Activated CD4-positive, alpha-beta T cell treated with anti-CD3 and anti-CD28 coated beads, Interleukin-10, Interleukin-2, amounts not matched to agents 100 ng/mL and 50 ng/mL, durations not matched to agents 16 hours and 8 hours (primary cell): ENCODE measurements at regions not wholly inside any gene's neighbourhood (a gene's known extent, or its start where the extent isn't known, plus 50 kb on each side); places are given as distances from the start of the nearest gene placed in this dataset.
A peak's percentile ranks its signal among the peaks of the same experiment; 100 is the strongest.
"Not testable (repeated sequence)": the region's sequence is repeated elsewhere in the genome, so short reads cannot be mapped to it uniquely, and the experiment has no call there.

Source experiments
- DNase-seq: peaks from one replicate; pipeline ENCODE4 v3.0.0-alpha.2; 2020

DNA sequence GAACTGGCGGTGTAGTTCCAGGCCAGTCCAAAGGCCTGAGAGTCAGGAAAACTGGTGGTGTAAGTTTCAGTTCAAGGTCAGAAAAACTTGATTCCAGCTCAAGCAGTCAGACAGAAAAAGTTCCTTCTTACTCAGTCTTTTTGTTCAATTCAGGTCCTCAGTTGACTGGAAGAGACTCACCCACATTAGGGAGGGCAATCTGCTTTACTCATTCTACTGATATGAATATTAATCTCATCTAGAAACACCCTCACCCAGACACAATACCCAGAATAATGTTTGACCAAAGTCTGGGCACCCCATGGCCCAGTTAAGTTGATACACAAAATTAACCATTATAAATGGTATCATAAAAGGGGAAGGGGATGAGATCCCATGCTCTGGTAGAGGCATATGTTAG is 50.1 kb upstream of the LTA4H start:
- DNase-seq, result no peak

DNA sequence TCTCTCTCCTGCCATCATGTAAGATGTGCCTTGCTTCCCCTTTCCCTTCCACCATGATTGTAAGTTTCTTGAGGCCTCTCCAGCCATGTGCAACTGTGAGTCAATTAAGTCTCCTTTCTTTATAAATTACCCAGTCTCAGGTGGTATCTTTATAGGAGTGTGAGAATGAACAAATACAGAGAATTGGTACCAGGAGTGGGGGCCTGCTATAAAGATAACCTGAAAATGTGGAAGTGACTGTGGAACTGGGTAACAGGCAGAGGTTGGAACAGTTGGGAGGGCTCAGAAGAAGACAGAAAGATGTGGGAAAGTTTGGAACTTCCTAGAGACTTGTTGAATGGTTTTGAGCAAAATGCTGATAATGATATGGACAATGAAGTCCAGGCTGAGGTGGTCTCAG is 50.8 kb upstream of the LTA4H start:
- not testable (repeated sequence) for DNase-seq

DNA sequence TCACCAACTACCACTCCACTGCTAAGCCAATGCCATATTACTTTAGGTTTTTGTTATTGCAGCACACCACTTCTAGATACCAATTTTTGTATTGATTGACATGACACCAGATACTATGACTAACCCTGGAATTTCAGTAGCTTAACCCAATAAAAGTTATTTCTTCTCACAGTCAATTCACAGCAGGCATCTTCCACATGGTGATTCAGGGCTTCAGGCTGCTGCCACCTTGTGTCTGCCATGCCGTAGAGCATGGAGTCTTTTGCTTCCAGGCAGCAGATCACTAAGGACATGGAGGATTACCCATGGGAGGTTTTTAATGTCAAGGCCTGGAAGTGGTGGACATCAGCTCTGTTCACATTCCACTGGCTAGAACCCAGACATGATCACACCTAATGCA is 56.4 kb upstream of the LTA4H start:
- no peak for DNase-seq

DNA sequence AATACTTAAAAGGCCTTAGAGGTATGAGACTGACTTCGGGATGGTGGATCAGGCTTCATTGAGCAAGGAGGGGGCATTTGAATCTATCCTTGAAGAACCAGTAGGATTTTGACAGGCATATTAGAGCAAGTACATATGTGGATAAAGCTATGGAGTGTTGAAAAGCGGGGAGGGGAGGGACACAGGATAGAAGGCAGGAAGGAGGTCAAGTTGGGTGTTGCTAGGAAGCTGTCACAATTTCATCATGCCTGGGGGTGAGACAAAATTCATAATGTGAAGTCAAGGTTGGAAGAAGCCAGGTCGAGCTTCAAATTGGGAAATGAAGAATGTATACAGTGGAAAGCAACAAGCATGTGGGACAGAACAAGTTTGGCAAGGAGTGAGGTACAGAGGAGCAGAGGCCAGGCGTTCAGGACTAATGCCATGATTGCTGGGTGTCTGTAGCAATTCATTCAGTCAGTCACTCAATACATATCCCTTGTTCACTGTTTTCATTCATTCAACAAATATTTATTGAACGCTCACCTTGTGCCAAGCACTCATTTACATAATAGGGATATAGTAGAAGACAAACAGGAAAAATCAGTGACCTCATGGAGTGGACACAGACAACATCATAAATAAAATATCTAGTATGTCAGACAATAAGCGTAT is 58.3 kb upstream of the LTA4H start:
- DNase-seq, result no peak

DNA sequence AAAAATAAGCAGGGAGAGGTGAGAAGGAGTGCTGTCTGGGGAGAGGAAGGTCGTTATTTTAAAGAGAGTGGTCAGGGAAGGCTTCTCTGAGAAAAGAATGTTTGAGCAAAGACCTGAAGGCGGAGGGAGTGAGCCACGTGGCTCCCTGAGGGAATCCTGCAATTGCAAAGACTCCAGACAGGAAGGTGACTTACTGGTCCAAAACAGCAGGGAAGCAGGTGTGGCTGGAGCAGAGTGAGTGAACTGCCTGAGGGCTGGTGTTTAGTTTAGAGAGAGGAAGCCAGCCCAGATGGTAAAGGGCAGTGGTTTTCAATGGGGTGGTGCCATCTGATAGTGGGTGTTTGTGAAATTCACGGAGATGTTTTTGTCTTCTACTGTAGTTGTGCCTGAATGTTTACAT is 58.8 kb upstream of the LTA4H start:
- no peak for DNase-seq

DNA sequence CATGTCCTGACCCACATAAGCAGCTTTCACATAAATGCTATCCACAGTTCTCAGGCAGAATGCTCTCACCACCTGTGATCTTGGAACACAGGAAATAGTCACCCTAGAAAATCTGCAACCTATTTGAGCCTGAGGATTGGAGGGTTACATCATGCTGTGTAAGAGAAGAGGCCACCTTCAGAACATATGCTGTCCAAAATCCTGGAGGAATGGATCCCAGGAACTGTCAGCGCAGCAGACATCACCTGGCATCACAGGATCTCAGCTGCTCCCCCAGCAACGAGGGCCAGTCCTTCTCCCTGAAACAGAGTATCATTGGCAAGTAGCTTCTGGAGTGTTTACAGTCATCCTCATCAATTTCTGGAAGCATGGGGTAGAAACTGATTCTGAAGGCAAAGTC is 63.2 kb upstream of the LTA4H start:
- DNase-seq, result no peak

DNA sequence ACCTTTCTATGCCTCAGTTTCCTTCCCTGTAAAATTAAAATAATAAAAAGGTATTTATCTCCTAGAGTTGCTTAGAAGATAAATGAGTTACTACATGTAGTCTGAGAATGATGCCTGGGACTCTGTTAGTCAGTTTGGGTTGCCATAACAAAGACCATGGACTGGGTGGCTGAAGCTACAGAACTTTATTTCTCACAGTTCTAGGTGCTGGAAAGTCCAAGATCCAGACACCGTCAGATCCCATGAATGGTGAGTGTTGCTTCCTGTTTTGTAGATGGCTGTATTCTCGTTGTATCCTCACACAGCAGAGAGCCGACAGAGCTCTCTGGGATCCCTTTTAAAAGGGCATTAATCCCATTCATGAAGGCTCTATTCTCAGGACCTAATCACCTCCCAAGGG is 64.0 kb upstream of the LTA4H start:
- DNase-seq, result no peak

DNA sequence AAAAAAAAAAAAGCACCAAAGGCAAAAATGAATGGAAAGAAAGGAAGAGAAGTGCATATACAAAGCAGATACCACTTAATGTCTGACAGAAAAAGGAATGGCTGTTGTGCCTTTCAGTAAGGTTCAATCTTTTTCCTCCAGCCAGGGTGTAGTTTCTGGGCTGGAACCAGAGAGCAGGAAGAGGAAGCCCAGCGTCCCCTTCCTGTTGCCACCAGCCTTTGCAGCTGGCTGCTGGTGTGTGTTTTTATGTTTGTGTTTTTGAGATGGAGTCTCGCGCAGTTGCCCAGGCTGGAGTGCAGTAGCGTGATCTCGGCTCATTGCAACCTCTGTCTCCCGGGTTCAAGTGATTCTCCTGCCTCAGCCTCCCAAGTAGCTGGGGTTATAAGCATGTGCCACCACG is 64.6 kb upstream of the LTA4H start:
- DNase-seq, result no peak

DNA sequence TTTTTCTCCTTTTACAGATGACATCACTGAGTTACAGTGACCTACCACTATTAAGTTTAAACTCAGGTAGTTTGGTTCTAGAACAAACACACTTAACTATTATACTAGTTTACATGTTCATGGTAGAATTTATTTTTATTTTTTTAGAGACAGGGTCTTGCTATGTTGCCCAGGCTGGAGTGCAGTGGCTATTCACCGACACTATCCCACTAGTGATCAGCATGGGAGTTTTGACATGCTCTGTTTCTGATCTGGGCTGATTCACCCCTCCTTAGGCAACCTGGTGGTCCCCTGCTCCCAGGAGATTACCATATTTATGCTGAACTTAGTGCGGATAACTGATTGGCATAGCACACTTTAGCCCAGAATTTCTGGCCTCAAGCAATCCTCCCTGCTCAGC is 66.4 kb upstream of the LTA4H start:
- no peak for DNase-seq

DNA sequence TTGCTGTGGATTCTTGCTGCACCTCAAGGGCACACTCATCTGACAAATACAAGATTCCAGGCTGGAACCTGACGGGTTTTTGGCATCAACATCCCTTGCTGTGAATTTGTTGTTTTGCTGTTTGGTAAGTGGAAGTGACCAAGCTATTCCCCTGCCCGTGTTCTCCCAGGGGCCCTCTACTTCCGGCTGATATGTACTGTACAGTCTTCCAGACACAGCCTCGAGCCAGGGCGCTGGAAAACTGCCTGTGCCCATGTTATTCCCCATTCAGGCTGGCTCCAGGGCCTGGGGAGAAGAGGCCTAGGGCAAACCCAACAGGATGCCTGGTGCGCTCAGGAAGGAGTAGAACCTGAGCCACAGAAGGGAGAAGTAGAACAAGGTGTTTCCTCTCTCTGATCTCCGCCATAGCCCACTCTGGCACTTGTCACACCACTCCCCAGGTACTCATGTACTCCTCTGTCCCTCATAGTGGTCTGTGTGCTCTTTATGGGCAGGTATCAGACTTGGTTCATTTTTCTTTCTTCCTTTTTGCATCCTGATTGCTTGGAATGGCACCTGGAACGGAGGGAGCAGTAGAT is 67.8 kb upstream of the LTA4H start:
- no peak for DNase-seq

DNA sequence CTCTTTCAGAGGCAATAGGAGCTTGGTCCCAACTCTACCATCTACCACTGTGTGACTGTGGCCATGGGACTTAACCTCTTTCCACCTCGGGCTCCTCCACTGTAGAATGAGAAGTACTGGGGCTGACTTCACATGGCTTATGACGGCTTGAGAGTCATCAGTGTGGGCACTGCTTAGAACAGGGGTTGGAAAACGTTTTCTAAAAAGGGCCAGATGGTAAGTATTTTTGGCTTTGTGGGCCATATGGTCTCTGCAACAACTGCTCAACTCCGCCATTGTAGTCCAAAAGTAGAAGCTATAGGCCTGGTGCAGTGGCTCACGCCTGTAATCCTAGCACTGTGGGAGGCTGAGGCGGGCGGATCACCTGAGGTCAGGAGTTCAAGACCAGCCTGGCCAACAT is 69.2 kb upstream of the LTA4H start:
- no peak for DNase-seq

DNA sequence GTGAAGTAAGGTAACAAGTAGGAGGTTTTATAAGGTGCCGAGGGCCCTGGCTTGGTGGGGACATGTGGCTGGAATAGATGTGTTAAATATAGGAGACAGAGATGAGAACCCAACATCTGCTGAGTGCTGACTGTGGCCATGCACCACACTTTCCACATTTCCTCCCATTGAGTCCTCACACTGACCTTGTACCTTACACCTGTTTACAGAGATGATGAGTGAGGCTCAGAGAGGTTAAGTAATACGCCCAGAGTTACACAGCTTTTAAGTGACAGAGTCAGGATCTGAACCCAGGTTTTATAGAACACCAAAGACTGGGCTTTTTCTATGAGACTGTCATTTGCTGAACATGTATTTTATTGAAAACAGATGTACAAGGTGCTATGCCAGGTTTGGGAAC is 70.8 kb upstream of the LTA4H start:
- DNase-seq, result no peak

DNA sequence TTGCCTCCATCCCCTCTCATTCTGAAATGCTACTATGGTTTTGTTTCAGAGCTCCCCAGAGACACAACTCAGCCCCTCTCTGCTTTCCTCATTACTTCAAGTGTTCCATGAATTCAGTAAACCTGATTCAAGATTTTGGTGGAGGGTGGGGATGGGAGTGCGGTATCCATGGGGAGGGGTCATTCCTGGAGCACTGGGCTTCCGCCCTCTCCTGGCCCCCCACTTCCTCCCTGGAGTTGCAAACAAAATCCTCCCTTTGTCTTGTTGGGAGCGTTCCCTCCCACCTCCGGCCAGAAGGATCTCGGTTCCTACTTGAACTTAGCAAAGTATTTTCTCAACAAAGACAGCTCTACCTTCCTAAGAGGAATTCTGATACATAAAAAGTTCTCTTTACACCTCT is 71.8 kb upstream of the LTA4H start:
- no peak for DNase-seq

DNA sequence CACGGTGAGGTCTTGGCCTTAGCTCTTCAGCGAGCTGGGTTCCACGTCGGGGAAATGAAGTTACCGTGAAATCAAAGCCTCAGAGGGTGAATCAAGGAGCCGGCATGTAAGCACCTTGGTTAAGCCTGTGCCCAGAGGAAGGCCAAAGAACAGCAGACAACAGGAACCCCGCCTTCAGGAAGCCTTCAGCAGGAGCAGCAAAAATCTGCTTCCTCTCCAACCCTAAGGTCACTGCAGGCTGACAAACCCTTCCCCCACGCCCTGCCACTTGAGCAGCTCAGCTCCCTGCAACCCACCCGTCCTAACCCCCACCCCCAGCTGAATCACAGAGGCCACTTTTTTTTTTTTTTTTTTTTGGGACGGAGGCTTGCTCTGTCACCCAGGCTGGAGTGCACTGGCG is 72.9 kb upstream of the LTA4H start:
- DNase-seq, result peak; percentile 28

DNA sequence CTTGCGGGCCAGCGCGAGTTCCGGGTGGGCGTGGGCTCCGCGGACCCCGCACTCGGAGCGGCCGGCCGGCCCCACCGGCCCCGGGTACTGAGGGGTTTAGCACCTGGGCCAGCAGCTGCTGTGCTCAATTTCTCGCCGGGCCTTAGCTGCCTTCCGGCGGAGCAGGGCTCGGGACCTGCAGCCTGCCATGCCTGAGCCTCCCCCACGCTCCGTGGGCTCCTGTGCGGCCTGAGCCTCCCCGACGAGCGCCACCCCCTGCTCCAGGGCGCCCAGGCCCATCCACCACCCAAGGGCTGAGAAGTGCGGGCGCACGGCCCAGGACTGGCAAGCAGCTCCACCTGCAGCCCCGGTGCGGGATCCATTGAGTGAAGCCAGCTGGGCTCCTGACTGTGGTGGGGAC is 73.6 kb upstream of the LTA4H start:
- DNase-seq, result not testable (repeated sequence)

DNA sequence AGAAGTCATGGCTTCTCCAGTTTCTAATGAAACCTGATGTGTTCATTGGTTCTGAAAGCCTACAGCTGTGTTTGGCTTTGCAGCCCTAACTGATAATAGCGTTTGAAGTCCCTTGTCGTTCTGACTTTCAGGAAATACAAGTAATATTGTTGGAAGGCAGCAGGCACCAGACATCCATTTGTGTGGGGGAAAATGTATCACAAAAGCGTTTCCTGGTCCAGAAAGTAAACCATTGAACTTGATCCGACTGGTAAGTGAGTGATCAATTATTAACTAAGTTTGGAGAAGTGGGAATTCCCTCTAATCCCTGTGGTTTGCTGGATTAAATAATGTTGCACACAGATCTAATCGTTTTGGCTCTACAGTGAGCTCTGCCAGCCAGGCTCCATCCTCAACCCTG is 77.3 kb upstream of the LTA4H start:
- DNase-seq, result no peak

DNA sequence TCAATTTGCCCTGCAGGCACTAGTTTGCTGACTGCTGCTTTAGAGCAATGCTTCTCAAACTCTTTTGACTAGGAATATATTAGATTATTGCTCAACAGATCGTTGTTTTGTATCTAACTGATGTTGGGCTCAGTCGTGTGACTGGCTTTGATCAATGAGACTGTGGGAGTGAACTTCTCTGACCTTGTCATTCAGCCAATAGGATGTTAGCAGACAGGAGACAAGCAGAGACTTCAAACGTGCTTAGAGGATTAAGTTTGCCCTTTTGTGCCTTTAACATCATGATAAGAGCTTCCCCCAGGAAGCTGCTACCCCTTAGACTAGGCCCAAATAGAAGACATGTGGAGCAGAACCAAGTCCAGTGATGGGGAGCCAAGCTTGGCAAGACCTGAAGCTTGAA is 76.7 kb upstream of the ELK3 start:
- no peak for DNase-seq

DNA sequence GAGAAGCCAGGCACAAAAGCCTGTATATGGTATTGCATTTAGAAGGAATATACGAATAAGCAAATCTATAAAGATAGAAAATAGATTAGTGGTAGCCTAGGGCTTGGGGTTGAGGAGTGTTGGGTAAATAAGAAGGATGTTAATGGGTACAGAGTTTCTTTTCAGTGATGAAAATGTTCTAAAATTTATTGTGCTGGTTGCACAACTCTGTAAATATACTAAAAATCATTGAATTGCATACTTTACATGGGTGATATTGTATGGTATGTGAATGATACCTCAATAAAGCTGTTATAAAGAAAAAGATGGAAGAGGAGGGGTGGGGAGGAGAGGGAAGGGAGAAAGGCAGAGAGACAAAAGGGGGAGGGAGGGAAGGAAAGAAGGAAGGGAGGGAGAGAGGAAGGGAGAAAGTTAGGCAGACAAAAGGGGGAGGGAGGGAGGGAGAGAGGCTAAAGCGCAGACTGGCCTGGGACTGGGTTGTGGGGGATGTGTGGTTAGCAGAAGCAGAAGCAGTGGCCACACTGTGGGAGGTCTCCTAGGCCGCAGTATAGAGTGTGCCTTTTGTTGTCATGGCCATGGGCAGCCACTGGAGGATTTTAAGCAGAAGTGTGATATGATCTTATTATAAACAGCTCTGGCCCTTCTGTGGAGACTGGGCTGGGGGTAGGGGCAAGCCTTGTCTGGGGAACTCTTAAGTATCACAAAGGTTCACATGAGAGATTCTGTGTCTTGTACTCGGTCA is 73.6 kb upstream of the ELK3 start:
- DNase-seq, result no peak

DNA sequence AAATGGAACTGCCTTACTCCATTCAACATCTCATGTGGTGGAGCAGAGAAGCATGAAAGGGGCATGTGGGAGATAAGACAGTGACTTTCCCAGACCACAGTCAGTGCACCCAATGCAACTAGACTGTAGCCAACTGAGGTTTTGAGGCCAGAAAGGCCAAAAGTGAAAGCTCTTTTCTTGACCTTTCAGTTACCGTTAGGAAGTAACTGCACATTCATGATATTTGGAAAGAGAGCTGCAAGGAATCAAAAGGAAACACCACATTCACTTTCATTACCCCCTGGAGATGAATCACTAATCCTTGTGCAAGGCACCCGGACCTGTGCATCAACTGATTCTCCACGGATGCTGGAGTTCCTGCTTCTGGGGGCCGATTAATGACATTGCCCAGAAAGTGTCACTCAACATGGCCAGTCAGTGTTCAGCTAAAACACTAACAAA is 72.9 kb upstream of the ELK3 start:
- DNase-seq, result peak; percentile 45

DNA sequence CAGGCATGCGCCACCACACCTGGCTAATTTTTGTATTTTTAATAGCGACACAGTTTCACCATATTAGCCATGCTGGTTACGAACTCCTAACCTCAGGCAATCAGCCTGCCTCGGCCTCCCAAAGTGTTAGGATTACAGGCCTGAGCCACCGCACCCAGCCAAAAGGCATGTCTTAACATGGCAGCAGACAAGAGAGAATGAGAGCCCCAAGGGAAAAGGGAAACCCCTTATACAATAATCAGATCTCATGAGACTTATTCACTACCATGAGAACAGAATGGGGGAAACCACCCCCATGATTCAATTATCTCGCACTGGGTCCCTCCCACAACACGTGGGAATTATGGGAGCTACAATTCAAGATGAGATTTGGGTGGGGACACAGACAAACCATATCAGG is 65.9 kb upstream of the ELK3 start:
- not testable (repeated sequence) for DNase-seq

DNA sequence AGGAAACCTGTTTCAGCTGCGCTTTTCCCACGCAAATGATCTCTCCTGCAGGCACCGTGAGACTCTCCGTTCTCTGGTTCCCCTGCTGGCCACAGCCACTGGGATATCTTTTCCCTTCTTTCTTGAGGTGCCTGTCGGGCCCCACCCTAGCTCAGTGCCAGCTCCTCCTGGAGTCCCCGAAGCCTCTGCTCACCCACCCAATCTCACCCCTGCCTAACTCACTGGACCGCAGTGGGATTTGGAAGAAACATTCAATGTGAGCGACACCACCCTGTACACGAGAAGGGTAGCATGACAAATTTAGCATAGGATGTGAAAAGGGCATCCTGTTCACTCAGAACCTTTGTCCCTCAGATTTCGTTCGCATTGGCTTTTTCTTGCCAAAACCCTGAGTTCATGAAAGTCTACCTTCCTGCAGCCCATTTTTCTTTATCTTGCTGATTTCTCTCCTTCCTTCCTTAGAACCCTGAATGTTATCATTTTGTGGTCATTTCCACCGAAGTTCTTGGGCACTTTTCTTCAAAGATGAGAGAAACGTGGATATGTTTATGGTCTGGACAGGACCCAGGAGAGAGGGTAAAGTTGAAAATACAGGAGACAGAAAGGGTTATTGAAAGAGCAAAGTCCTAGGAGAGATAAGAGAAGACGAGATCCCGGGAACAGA is 63.6 kb upstream of the ELK3 start:
- no peak for DNase-seq

DNA sequence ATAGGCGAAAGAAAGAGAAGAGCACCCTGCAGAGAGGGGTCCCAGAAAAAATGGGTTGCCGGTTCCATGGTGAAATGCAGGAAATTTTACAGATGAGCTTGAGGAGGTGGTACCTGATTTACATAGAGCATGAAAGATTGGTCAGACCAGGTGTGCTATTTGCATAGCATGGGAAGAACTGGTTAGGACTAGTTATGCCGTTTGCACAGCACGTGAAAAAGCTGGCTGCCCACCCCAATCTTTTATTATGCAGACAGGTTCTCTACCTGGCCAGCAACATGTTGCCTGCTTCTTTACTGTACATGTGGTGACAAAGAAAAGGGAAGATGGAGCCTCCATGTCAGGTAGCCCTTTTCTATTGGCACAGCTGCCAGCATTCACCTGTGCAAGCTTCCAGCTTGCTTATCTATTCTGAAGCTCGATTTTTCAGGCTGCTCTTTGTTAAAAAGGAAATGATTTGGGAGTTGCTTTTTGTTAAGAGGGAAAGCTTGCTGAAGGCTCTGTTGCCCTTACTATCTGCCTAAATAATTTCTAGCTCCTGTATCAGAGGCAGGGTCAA is 62.9 kb upstream of the ELK3 start:
- no peak for DNase-seq

DNA sequence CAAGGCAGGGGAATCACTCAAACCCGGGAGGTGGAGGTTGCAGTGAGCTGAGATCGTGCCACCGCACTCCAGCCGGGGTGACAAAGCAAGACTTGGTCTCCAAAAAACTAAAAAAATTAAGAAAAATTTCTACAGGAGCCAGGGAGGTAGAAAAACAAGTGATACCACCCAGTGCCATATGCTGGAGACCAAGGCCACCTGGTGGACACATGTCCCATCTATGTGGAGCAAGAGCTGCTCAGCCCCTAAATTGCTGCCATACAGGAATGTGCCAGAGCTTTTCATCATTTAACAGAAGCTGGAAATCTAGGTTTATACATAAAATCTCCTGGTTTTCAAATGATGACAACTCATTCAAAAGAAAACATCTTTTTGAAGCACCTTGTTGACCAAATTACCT is 61.4 kb upstream of the ELK3 start:
- DNase-seq, result no peak

DNA sequence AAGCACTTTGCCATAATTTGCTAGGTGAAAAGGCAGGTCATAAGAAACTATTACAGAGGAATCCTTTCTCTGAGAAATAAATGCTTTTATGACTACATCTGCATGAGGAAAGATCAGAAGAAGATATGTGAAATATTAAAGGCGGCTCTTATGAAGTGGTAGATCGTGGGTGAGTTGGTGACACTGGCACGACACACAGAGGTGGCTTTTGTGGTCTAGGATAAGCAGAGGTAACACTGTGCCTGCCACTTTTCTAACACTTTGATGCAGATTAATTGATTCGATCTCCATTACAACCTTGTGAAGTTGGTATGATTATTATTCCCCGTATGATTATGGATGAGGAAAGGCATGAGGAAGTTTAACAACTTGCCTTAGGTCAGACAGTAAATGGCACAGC is 60.0 kb upstream of the ELK3 start:
- no peak for DNase-seq
